Calu3 (cell line): ENCODE measurements at regions not wholly inside any gene's neighbourhood (a gene's known extent, or its start where the extent isn't known, plus 50 kb on each side); places are given as distances from the start of the nearest gene placed in this dataset.

Source experiments
- BruUV-seq: library from RNA; stranded (reverse); fragments of 400-500 nt; replicated peaks from 2 replicates; lab custom pipeline; 2021; lab: Mats Ljungman, UMichigan
- CTCF ChIA-PET: fragments of 300-600 bp; sonication (Branson Sonifier 250); formaldehyde crosslinking; loops from one replicate; lab custom pipeline; 2022; ENCODE audit warnings: antibody characterized with exemption; lab: Charles Lee
- DNase-seq: peaks from one replicate; pipeline ENCODE4 v3.0.0; 2022
- H3K27ac Mint-ChIP-seq: one replicate; pipeline ENCODE4 v1.8.0; 2022; ENCODE audit warnings: mixed read lengths; ENCODE audit not compliant: unreplicated experiment
- H3K27me3 Mint-ChIP-seq: one replicate; pipeline ENCODE4 v1.8.0; 2022; ENCODE audit warnings: mixed read lengths; ENCODE audit not compliant: unreplicated experiment
- H3K36me3 Mint-ChIP-seq: one replicate; pipeline ENCODE4 v1.8.0; 2022; ENCODE audit warnings: mild to moderate bottlenecking, moderate library complexity, mixed read lengths; ENCODE audit not compliant: insufficient read depth, unreplicated experiment
- H3K4me1 Mint-ChIP-seq: one replicate; pipeline ENCODE4 v1.8.0; 2022; ENCODE audit warnings: mild to moderate bottlenecking, low read depth, mixed read lengths; ENCODE audit not compliant: unreplicated experiment
- H3K4me3 Mint-ChIP-seq: one replicate; pipeline ENCODE4 v1.8.0; 2022; ENCODE audit warnings: mild to moderate bottlenecking, low read depth, moderate library complexity, mixed read lengths; ENCODE audit not compliant: unreplicated experiment
- H3K9me3 Mint-ChIP-seq: one replicate; pipeline ENCODE4 v1.8.0; 2022; ENCODE audit warnings: low read depth, mixed read lengths; ENCODE audit not compliant: unreplicated experiment
- CTCF ChIP-seq: fragments of 200-600 bp; IDR thresholded peaks from one replicate; pipeline ENCODE4 v1.8.0; 2022; ENCODE audit warnings: antibody characterized with exemption; ENCODE audit not compliant: unreplicated experiment
- intact Hi-C: fragments of 100-400 bp; cut with micrococcal nuclease; formaldehyde crosslinking; loops from one replicate; pipeline ENCODE4 v1.10.0; 2022; ENCODE audit not compliant: unreplicated experiment

- CTCF ChIA-PET, result no interaction called here
- Mint-ChIP-seq H3K4me1 (peaks cover 12% of the 10 kb centered on the region), H3K36me3 (no peaks in the 10 kb centered on the region), H3K4me3 (no peak overlapping the region), H3K9me3 (peaks cover 3% of the 10 kb centered on the region), H3K27me3 (peaks cover 38% of the 10 kb centered on the region), H3K27ac (no peak overlapping the region)
- no TSS peak for BruUV-seq
- intact Hi-C loops, result no loop called here
- DNase-seq, result no peak
- TF ChIP-seq CTCF, result no peak
Observed at GRCh38 chr22:49466878-49467595, 360.6 kb downstream of the BRD1 start.

DNA sequence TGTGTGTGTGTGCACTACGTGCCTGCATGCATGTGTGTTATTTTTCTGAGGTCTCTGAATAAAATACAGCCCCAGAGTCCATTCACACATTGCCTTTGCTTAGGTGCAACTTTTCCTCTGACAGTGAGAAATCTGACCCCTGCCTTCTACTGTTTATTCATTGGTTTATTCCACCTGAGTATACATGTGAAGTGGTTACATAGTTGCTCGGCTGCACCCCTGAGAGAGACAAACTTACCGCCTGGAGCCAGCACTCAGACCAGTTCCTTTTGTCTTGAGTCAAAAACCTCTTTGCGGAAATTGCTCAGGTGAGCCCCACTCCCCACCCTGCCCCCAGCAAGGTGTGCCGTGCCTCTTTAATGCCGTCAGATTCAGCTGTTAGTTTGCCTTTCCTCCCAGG is 363.6 kb downstream of the BRD1 start:
- intact Hi-C loops, result no loop called here
- peaks cover 41% of the 10 kb centered on the region for H3K27me3 Mint-ChIP-seq
- no peaks in the 10 kb centered on the region for H3K36me3 Mint-ChIP-seq
- no peak overlapping the region for H3K27ac Mint-ChIP-seq
- peaks cover 3% of the 10 kb centered on the region for H3K9me3 Mint-ChIP-seq
- peaks cover 12% of the 10 kb centered on the region for H3K4me1 Mint-ChIP-seq
- DNase-seq, result no peak
- TF ChIP-seq CTCF, result no peak
- CTCF ChIA-PET, result no interaction called here
- no TSS peak for BruUV-seq
- no peak overlapping the region for H3K4me3 Mint-ChIP-seq

- Mint-ChIP-seq H3K4me1 (peaks cover under 1% of the 10 kb centered on the region), H3K9me3 (peaks cover 3% of the 10 kb centered on the region), H3K4me3 (no peak overlapping the region), H3K27ac (no peak overlapping the region), H3K36me3 (no peaks in the 10 kb centered on the region), H3K27me3 (peaks cover 41% of the 10 kb centered on the region)
- intact Hi-C loops, result no loop called here
- BruUV-seq, result no TSS peak
- no peak for TF ChIP-seq CTCF
- no peak for DNase-seq
- CTCF ChIA-PET, result no interaction called here
Observed at GRCh38 chr22:49462795-49463194, 364.9 kb downstream of the BRD1 start.

DNA sequence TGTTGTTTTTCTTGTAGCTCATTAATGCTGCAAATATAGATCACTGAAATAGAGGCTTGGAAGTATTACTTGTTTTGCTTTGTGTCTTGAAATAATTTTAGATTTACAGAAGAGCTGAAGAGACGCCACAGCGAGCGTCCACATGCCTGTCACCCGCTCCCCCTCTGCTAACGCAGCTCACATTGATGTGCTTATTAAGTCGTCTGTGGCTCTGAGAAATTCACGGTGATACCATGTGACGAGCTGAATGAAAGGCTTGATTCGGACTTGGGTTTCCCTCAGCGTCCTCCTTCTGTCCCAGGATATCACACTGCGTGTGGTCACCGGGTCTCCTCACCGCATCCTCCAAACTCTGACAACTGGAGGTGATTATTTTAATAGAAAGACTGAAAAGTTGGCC is 365.4 kb downstream of the BRD1 start:
- Mint-ChIP-seq H3K27me3 (peaks cover 42% of the 10 kb centered on the region), H3K4me1 (no peaks in the 10 kb centered on the region), H3K36me3 (no peaks in the 10 kb centered on the region), H3K4me3 (no peak overlapping the region), H3K9me3 (peaks cover 3% of the 10 kb centered on the region), H3K27ac (no peak overlapping the region)
- no peak for DNase-seq
- TF ChIP-seq CTCF, result no peak
- CTCF ChIA-PET, result no interaction called here
- no TSS peak for BruUV-seq
- intact Hi-C loops, result no loop called here
